ENCODE measurements at regions not wholly inside any gene's neighbourhood (a gene's known extent, or its start where the extent isn't known, plus 50 kb on each side); places are given as distances from the start of the nearest gene placed in this dataset.

GRCh38 chr4:138686106-138686835 is 329.3 kb upstream of the NOCT start:
- no peak overlapping the region for H3K27ac ChIP-seq
- TF ChIP-seq FOXP2 (optimal IDR thresholded peaks at IDR 0.05; ENCODE audit: control extremely low read depth, extremely low read length, insufficient read depth) (no peak), EZH2 (IDR thresholded peaks at IDR 0.05) (no peak), POLR2AphosphoS5 (IDR thresholded peaks at IDR 0.05; ENCODE audit: borderline replicate concordance, low read depth, low read length) (no peak)
- no peaks in the 10 kb centered on the region for H3K9me3 ChIP-seq (ENCODE audit: low read depth, low read length)
- DNase-seq (ENCODE audit: low read depth, low spot score), result no peak
- H3K9ac ChIP-seq (ENCODE audit: insufficient read length), result no peak overlapping the region
- no peaks in the 10 kb centered on the region for H3K36me3 ChIP-seq (ENCODE audit: insufficient read depth, low read length)
- H3K4me3 ChIP-seq, result no peak overlapping the region

GRCh38 chr4:138685316-138685715 is 330.3 kb upstream of the NOCT start:
- Histone ChIP-seq H3K4me3 (no peak overlapping the region), H3K36me3 (ENCODE audit: insufficient read depth, low read length) (no peaks in the 10 kb centered on the region), H3K27ac (no peak overlapping the region), H3K9me3 (ENCODE audit: low read depth, low read length) (no peaks in the 10 kb centered on the region), H3K9ac (ENCODE audit: insufficient read length) (no peak overlapping the region)
- no peak for TF ChIP-seq EZH2 (IDR thresholded peaks at IDR 0.05)
- TF ChIP-seq POLR2AphosphoS5 (IDR thresholded peaks at IDR 0.05; ENCODE audit: borderline replicate concordance, low read depth, low read length), result no peak
- TF ChIP-seq FOXP2 (optimal IDR thresholded peaks at IDR 0.05; ENCODE audit: control extremely low read depth, extremely low read length, insufficient read depth), result no peak
- no peak for DNase-seq (ENCODE audit: low read depth, low spot score)

DNA sequence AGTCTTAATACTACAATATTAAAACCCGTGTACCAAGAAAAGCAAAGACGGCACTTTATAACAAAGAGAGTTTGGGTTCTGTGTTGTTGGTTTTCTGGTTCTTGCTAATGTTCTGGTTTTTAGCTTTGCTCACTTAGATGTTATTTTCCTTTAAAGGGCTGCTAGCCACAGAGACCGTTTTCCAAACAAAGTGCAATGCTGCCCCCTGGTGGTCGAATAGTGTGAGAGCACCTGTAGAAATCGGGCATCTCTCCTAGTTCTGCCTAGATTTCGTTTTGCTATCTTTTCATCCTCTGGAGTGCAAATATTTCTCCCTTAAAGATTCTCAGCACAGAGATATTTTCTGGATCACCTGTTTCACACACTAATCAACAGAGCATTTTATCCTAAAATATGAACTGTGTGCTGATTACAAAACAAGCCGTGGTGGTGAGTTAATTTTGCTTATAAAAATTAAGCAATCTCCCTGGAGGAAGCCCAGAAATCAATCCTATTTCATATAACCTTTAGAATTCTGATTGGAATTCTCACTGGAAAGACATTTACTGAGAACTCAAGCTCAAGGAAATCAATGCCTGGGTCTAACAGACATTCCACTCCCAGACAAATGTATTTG is 334.5 kb upstream of the NOCT start:
- H3K27ac ChIP-seq, result 0 out of 2 replicates have a peak overlapping the region, but pooled peaks have one; percentile 26

GRCh38 chr4:138680256-138680655 is 335.3 kb upstream of the NOCT start:
- Histone ChIP-seq H3K4me3 (no peak overlapping the region), H3K36me3 (ENCODE audit: insufficient read depth, low read length) (no peaks in the 10 kb centered on the region), H3K9ac (ENCODE audit: insufficient read length) (no peak overlapping the region), H3K9me3 (ENCODE audit: low read depth, low read length) (no peaks in the 10 kb centered on the region), H3K27ac (no peak overlapping the region)
- no peak for TF ChIP-seq POLR2AphosphoS5 (IDR thresholded peaks at IDR 0.05; ENCODE audit: borderline replicate concordance, low read depth, low read length)
- no peak for TF ChIP-seq EZH2 (IDR thresholded peaks at IDR 0.05)
- TF ChIP-seq FOXP2 (optimal IDR thresholded peaks at IDR 0.05; ENCODE audit: control extremely low read depth, extremely low read length, insufficient read depth), result no peak
- DNase-seq (ENCODE audit: low read depth, low spot score), result no peak

More for the DNA sequence above, 334.5 kb upstream of the NOCT start:
- Histone ChIP-seq H3K4me3 (peak overlapping the region; percentile 48; the same call in 1 of the 2 replicates), H3K9ac (ENCODE audit: insufficient read length) (no peak overlapping the region), H3K9me3 (ENCODE audit: low read depth, low read length) (no peaks in the 10 kb centered on the region), H3K36me3 (ENCODE audit: insufficient read depth, low read length) (no peaks in the 10 kb centered on the region)
- DNase-seq (ENCODE audit: low read depth, low spot score), result peak; percentile 63
- TF ChIP-seq FOXP2 (optimal IDR thresholded peaks at IDR 0.05; ENCODE audit: control extremely low read depth, extremely low read length, insufficient read depth) (no peak), POLR2AphosphoS5 (IDR thresholded peaks at IDR 0.05; ENCODE audit: borderline replicate concordance, low read depth, low read length) (no peak), EZH2 (IDR thresholded peaks at IDR 0.05) (no peak)

DNA sequence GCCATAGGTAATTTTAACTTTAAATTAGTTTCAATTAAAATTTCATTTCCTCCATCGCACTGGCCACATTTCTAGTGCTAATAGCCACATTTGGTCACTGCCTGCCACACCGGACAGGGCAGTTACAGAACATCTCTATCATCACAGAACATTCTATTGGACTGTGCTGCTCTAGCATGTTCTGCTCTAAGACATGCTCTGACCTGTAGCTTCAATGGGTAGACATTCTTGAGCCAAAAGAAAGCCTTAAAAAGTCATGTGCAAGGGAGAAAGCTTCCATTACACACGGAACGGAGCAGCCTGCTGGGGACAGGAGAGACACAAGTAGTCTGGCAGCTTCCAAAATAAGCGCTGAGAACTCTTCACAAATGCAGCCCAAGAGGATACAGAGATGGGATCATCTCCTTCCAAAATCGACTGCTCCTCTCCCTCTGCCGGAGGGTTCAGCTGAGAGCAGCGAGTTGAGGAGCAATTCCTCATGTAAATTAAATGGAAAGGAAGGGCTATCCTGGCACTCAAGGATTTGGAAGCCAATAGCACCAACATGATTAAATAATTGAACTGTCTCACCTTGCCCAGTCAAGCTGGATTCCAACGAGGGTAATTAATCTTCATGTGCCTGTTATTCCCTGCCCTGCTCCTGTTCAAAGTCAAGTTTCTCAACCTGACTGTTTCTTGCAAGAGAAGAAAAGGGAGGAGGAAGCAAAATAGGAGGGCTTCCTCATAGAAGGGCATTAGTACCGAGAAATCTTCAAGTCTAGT is 336.4 kb upstream of the NOCT start:
- H3K36me3 ChIP-seq (ENCODE audit: insufficient read depth, low read length), result no peaks in the 10 kb centered on the region
- H3K9me3 ChIP-seq (ENCODE audit: low read depth, low read length), result no peaks in the 10 kb centered on the region
- H3K9ac ChIP-seq (ENCODE audit: insufficient read length), result no peak overlapping the region
- H3K27ac ChIP-seq, result no peak overlapping the region
- H3K4me3 ChIP-seq, result no peak overlapping the region
- TF ChIP-seq POLR2AphosphoS5 (IDR thresholded peaks at IDR 0.05; ENCODE audit: borderline replicate concordance, low read depth, low read length), result no peak
- TF ChIP-seq FOXP2 (optimal IDR thresholded peaks at IDR 0.05; ENCODE audit: control extremely low read depth, extremely low read length, insufficient read depth), result no peak
- TF ChIP-seq EZH2 (IDR thresholded peaks at IDR 0.05), result no peak
- no peak for DNase-seq (ENCODE audit: low read depth, low spot score)

DNA sequence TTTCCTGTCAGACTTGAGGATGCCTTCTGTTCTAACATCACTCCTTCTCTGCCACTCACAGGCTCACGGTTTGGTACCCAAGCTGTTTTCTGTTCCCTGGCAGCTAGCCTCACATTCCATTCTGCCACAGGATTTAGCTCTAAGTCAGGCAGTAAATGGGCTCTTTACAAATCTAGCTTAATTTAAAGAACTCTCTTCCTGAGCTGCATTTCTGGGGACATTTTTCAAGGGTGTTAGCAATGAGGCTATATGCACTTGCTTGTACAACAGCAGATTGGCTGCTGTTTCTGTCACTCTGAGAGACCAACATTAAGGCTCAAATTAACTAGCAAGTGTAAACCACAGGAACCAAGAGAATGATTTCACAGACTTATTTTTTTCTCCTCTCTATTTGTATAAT is 337.8 kb upstream of the NOCT start:
- no peak for TF ChIP-seq POLR2AphosphoS5 (IDR thresholded peaks at IDR 0.05; ENCODE audit: borderline replicate concordance, low read depth, low read length)
- no peak for TF ChIP-seq EZH2 (IDR thresholded peaks at IDR 0.05)
- no peak for TF ChIP-seq FOXP2 (optimal IDR thresholded peaks at IDR 0.05; ENCODE audit: control extremely low read depth, extremely low read length, insufficient read depth)
- Histone ChIP-seq H3K9ac (ENCODE audit: insufficient read length) (no peak overlapping the region), H3K36me3 (ENCODE audit: insufficient read depth, low read length) (no peaks in the 10 kb centered on the region), H3K27ac (no peak overlapping the region), H3K4me3 (no peak overlapping the region), H3K9me3 (ENCODE audit: low read depth, low read length) (no peaks in the 10 kb centered on the region)
- no peak for DNase-seq (ENCODE audit: low read depth, low spot score)

DNA sequence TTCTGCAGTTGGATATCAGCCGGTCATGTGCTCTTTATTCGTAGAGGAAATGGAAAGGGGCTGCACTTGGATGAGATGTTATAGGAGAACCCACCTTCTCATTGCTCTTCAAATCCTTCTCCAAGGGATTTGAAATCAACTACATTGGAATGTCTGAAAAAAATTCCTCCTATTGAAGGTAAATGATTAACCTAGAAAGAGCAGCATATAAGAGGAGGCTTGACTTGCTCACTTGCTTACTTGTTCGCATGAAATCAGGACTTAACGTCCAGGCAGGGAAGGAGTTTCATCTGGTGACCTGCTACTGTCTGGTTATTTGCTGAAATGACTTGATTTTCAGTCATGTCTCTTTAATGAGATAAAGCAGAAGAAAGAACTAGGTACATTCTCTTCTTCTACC is 338.4 kb upstream of the NOCT start:
- H3K36me3 ChIP-seq (ENCODE audit: insufficient read depth, low read length), result no peaks in the 10 kb centered on the region
- no peak for DNase-seq (ENCODE audit: low read depth, low spot score)
- H3K9me3 ChIP-seq (ENCODE audit: low read depth, low read length), result no peaks in the 10 kb centered on the region
- TF ChIP-seq FOXP2 (optimal IDR thresholded peaks at IDR 0.05; ENCODE audit: control extremely low read depth, extremely low read length, insufficient read depth) (no peak), EZH2 (IDR thresholded peaks at IDR 0.05) (no peak), POLR2AphosphoS5 (IDR thresholded peaks at IDR 0.05; ENCODE audit: borderline replicate concordance, low read depth, low read length) (no peak)
- H3K4me3 ChIP-seq, result no peak overlapping the region
- no peak overlapping the region for H3K9ac ChIP-seq (ENCODE audit: insufficient read length)
- H3K27ac ChIP-seq, result no peak overlapping the region

DNA sequence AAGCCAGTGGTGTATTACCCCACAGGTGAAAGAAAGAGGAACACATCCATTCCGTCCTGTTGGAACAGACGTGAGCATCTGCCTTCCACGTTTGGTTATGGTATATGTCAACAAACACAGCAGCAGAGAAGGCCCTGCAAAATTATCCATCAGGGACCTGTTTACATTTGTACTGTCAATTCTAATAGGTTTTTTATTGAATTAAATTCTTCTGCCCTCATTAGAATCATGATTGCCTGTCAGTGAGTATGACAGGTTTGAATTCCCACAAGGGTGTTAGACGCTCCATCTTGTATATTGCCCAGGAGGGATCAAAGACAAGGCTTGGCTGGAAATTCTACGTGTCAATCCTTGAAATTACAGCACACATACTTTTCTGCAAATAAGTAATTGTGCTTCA is 339.9 kb upstream of the NOCT start:
- no peaks in the 10 kb centered on the region for H3K9me3 ChIP-seq (ENCODE audit: low read depth, low read length)
- no peak overlapping the region for H3K4me3 ChIP-seq
- no peak overlapping the region for H3K27ac ChIP-seq
- TF ChIP-seq POLR2AphosphoS5 (IDR thresholded peaks at IDR 0.05; ENCODE audit: borderline replicate concordance, low read depth, low read length) (no peak), EZH2 (IDR thresholded peaks at IDR 0.05) (no peak), FOXP2 (optimal IDR thresholded peaks at IDR 0.05; ENCODE audit: control extremely low read depth, extremely low read length, insufficient read depth) (no peak)
- DNase-seq (ENCODE audit: low read depth, low spot score), result no peak
- H3K9ac ChIP-seq (ENCODE audit: insufficient read length), result no peak overlapping the region
- no peaks in the 10 kb centered on the region for H3K36me3 ChIP-seq (ENCODE audit: insufficient read depth, low read length)
